ENCODE measurements at regions not wholly inside any gene's neighbourhood (a gene's known extent, or its start where the extent isn't known, plus 50 kb on each side); places are given as distances from the start of the nearest gene placed in this dataset.

DNA sequence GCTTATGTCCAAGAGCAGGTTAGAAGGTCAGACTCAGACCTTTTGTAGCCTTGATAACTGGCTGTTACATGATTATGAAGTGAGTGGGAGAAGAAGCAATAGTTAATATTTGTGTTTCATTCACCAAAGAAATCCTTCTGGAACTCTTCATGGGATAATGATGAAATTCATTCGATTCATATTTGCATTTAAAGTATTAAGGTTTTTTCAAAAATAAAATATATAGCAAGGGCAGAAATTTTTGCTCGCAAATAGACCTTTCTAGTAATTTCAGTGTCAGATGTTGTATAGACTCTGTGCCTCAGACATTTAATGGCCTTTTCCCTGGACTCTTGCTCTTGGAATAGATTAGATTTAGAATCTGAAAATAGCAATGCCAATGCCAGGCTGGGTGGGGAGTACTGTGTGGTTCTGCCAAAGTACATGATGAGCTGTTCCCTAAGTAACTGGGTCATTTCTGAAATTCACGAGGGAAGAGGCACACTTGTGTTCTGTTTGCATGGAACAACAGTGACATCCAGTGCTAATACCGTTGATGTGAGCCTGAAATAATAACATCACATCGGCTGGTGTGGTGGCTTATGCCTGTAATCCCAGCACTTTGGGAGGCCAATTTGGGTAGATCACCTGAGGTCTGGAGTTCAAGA, 119.2 kb downstream of the MBL2 start:
- peak; percentile 81 for DNase-seq

- no peak for DNase-seq
Observed at GRCh38 chr10:52654201-52654600, 118.4 kb downstream of the MBL2 start.

- no peak for DNase-seq
Observed at GRCh38 chr10:52658112-52658511, 114.5 kb downstream of the MBL2 start.

DNA sequence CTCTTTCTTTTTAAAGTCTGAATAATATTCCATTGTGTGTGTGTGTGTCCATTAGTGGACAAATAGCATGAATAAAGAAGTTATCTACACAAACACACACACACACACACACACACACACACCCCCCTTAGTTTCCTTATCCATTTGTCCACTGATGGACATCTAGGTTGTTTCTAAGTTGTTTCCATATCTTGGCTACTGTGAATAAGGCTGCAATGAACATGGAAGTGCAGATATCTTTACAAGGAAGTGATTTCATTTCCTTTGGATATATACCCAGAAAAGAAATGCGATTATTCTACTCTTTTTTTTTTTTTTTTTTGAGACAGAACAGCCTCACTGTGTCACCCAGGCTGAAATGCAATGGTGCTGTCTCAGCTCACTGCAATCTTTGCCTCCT, 113.5 kb downstream of the MBL2 start:
- no peak for DNase-seq

DNA sequence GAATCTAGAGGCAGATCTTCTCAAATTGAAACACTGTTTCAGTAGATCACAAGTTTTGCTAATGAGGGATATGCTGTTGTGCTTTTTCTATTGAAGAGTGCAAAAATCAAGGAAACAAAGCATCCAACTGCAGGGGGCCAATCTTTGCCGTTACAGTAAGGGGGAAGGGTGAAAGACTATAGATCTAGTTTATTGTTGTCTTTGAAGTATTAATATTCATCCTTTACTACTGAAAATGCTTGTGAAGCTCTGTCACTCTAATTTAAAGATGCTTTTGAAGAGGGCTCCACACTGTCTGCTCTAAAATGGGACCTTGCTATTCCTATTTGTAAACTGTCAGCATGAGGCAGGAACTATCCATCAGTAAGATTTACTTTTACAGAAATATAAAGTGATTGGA, 110.3 kb downstream of the MBL2 start:
- DNase-seq: peak; percentile 18

DNA sequence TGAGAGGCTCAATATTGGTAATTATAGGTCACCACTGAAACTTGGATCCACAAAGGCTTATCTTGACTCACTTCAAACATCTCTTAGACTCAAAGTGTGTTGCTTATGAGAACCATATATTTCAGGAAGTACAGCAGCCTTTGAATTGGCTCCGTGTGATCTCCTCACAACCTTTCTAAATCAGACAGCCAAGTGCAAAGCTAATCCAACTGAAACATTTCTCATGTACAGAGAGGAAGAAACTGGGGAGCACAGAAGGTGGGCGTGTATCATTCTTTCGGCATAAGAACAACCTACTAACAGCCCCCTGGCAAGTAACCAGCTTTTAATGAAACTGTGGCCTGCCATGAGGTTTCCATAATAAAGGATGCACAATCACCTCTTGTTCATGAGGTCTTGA, 109.4 kb downstream of the MBL2 start:
- DNase-seq: peak; percentile 27

- DNase-seq: no peak
Observed at GRCh38 chr10:52664629-52665028, 108.0 kb downstream of the MBL2 start.

- no peak for DNase-seq
Observed at GRCh38 chr10:52665821-52666220, 106.8 kb downstream of the MBL2 start.

GRCh38 chr10:52666931-52667330, 105.7 kb downstream of the MBL2 start:
- no peak for DNase-seq

- DNase-seq: no peak
Observed at GRCh38 chr10:52668024-52668423, 104.6 kb downstream of the MBL2 start.

DNA sequence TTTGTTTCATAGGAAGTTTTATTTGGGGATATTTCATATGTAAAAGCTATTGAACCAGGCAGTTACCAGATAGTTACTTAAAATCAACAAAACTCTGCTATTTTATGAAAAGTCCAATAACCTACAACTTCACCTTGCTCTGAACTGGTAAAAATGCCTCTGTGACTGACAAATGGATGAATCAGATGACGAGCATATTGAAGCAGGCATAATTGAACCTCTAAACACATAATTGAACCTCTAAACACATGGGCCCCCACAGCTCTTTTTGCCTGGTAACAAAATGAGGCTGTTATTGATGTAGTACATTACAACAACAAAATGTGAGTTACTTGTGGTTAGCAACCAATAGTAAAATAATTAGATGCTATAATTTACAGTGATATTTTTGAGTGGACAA, 99.7 kb downstream of the MBL2 start:
- DNase-seq: peak; percentile 6

DNA sequence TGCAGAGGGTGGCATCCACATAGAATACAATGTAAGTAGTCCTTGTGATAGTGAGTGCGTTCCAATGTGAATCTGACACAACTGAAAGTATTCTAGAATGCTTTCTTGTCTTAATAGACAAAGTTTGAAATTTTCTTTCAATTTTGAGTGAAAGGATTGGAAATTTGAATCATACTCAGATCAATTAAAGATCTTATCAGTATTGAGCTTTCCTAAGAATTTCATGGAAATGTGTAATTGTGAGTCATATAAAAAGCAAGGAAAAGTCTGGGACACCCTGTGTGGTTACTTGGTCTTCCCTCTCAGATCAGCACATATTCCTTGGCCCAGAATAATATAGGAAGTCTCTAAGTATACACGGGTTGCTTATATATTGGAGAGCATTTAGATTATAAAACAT, 99.1 kb downstream of the MBL2 start:
- DNase-seq: no peak

DNA sequence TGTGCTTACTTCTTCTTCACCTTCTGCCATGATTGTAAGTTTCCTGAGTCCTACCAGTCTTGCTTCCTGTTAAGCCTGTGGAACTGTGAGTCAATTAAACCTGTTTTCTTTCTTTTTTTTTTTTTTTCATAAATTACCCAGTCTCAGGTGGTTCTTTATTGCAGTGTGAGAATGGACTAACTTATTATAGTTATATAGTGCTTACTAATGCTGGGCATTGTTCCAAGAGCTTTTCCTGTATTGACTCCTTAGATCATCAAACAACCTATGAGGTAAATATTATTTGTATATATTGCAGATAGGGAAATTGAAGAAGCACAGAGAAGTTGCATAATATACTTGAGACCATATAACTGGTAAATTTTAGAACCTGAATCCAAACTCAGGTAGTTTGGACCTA, 98.1 kb downstream of the MBL2 start:
- DNase-seq: no peak

DNA sequence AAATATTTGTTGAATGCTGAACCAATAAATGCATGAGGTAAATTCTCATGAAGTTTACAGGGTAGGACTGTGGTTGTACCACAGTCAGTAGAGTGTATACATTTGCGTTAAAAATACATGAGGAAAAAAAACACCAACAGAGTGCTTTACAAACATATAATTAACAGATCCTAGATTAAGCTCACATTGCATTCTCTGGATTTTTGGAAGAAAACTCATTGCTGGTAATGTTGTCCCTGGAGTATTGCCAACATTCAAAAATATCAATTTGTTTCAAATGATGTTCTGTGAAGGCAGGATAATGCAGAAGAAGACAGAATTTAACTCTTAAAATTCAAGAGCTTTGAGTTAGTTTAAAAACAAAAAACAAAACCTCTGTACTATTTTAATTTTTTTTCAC, 95.5 kb downstream of the MBL2 start:
- DNase-seq: no peak

DNA sequence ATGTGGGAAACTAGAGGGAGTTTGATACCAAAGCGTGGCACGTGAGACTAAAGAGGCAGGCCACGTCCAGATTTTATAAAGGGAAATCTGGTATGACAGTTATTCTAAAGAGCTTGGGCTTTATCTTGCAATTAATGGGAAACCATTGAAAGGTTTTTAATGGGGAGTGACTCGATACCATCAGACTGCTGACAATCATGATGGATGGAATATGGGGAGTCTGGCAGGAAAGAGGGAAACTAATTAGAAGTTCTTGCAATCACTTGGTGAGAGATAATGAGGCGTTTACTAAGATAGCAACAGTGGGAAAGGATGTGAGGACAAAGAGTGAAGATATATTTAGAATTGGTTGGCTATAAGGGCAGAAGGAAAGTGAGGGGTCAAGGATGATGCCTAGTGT, 94.0 kb downstream of the MBL2 start:
- no peak for DNase-seq

- no peak for DNase-seq
Observed at GRCh38 chr10:52679117-52679516, 93.5 kb downstream of the MBL2 start.

DNA sequence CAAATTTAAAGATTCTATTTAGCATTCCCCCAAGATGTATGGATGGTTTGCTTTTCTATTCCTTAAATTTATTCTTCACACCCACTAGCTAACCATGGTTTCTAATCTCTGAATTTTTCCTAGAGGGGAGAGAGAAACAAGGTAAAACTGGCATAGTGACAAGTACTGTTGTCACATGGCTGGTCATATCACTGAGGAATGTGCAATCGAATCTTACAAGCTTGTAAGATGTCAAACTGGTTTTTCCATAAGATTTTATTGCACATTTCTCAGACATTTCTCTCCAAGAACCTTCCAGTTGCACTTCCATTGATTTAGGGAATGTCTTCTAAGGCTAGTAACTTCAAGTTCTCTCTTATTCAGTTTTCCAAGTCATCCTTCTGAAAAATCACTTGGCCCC, 89.8 kb downstream of the MBL2 start:
- DNase-seq: no peak

- no peak for DNase-seq
Observed at GRCh38 chr10:52683776-52684175, 88.8 kb downstream of the MBL2 start.

DNA sequence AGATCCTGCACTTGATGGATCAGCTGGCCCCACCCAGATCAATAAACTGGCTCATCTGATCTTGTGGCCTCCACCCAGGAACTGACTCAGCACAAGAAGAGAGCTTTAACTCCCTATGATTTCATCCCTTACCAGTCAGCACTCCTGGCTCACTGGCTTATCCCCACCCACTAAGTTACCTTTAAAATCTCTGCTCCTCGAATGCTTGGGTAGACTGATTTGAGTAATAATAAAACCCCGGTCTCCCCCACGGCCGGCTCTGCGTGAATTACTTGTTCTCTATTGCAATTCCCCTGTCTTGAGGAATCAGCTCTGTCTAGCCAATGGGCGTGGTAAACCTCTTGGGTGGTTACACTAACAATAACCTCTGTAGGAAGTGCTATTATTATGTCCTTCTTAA, 83.7 kb downstream of the MBL2 start:
- no peak for DNase-seq

GRCh38 chr10:52696232-52696631, 76.4 kb downstream of the MBL2 start:
- DNase-seq: no peak

DNA sequence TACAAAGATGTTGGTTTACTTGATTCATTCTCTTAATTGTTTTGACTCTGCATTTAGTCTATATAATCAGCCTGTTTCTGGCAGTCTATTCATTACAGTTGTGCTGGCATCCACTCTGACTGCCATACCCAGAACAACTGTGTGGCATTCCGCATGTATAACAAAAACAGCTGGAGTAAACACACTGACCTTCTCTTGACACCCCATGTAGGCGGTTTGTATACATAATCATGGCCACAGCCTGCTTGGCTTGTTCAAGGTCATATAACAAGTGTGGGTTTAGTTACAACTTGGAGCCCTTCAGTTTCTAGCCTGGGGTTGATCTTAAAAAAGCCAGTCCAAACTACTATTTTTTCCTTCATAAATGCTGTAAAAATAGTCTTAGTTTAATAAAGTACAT, 70.9 kb downstream of the MBL2 start:
- DNase-seq: peak; percentile 4

GRCh38 chr10:52703451-52703850, 69.1 kb downstream of the MBL2 start:
- no peak for DNase-seq

DNA sequence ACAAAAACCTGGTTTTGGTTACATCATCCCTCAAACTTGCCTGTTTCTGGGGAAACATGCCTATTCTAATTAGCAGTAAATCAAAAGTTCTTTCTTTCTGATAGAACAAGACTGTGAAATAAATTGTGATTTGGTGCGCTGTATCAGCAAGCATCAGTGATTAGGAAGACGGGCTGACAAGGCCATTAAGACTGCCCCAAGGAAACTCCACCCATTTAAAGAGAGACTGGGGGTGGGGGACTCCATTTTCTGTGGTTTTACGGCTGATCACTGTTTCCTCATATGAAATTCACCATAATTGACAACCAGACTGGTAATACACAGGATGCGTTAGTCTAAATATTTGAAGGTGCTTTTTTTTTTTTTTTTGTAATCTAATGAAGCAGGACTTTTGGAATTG, 68.7 kb downstream of the MBL2 start:
- DNase-seq: no peak

GRCh38 chr10:52706332-52707070, 66.1 kb downstream of the MBL2 start:
- DNase-seq: no peak
